ENCODE measurements at regions not wholly inside any gene's neighbourhood (a gene's known extent, or its start where the extent isn't known, plus 50 kb on each side); places are given as distances from the start of the nearest gene placed in this dataset.
"Not testable (repeated sequence)": the region's sequence is repeated elsewhere in the genome, so short reads cannot be mapped to it uniquely, and the experiment has no call there.

- H3K36me3 ChIP-seq (ENCODE audit: control insufficient read depth in 5 of 5, insufficient read depth in 5 of 5, low read length in 5 of 5); H3K9me3 ChIP-seq (ENCODE audit: control insufficient read depth in 5 of 5, low read length in 5 of 5); H3K4me3 ChIP-seq (ENCODE audit: low read depth in 1 of 5, low read length in 5 of 5); H3K27ac ChIP-seq (ENCODE audit: low read depth, low read length); H3K9ac ChIP-seq (ENCODE audit: low read length in 5 of 5); H3K27me3 ChIP-seq (ENCODE audit: control insufficient read depth in 5 of 5, insufficient read depth in 4 of 5, low read length in 5 of 5); H3K4me1 ChIP-seq (ENCODE audit: control insufficient read depth in 5 of 5, insufficient read depth in 5 of 5, low read length in 5 of 5): not testable (repeated sequence)
These were observed 168.7 kb upstream of the SOX14 start for GRCh38 chr3:137595415-137595814.

- Histone ChIP-seq H3K4me3 (ENCODE audit: low read depth in 1 of 5, low read length in 5 of 5) (no peak overlapping the region), H3K9me3 (ENCODE audit: control insufficient read depth in 5 of 5, low read length in 5 of 5) (no peaks in the 10 kb centered on the region), H3K4me1 (ENCODE audit: control insufficient read depth in 5 of 5, insufficient read depth in 5 of 5, low read length in 5 of 5) (no peaks in the 10 kb centered on the region), H3K36me3 (ENCODE audit: control insufficient read depth in 5 of 5, insufficient read depth in 5 of 5, low read length in 5 of 5) (no peaks in the 10 kb centered on the region), H3K27me3 (ENCODE audit: control insufficient read depth in 5 of 5, insufficient read depth in 4 of 5, low read length in 5 of 5) (no peaks in the 10 kb centered on the region), H3K27ac (ENCODE audit: low read depth, low read length) (no peak overlapping the region), H3K9ac (ENCODE audit: low read length in 5 of 5) (no peak overlapping the region)
These were observed 153.4 kb upstream of the SOX14 start for GRCh38 chr3:137610723-137611122.

GRCh38 chr3:137612291-137612690, 151.8 kb upstream of the SOX14 start:
- Histone ChIP-seq H3K27ac (ENCODE audit: low read depth, low read length) (no peak overlapping the region), H3K4me3 (ENCODE audit: low read depth in 1 of 5, low read length in 5 of 5) (no peak overlapping the region), H3K9me3 (ENCODE audit: control insufficient read depth in 5 of 5, low read length in 5 of 5) (no peaks in the 10 kb centered on the region), H3K27me3 (ENCODE audit: control insufficient read depth in 5 of 5, insufficient read depth in 4 of 5, low read length in 5 of 5) (no peaks in the 10 kb centered on the region), H3K9ac (ENCODE audit: low read length in 5 of 5) (no peak overlapping the region), H3K4me1 (ENCODE audit: control insufficient read depth in 5 of 5, insufficient read depth in 5 of 5, low read length in 5 of 5) (no peaks in the 10 kb centered on the region), H3K36me3 (ENCODE audit: control insufficient read depth in 5 of 5, insufficient read depth in 5 of 5, low read length in 5 of 5) (no peaks in the 10 kb centered on the region)

GRCh38 chr3:137615659-137616418, 148.3 kb upstream of the SOX14 start:
- H3K27me3 ChIP-seq (ENCODE audit: control insufficient read depth in 5 of 5, insufficient read depth in 4 of 5, low read length in 5 of 5) = no peaks in the 10 kb centered on the region
- H3K4me1 ChIP-seq (ENCODE audit: control insufficient read depth in 5 of 5, insufficient read depth in 5 of 5, low read length in 5 of 5) = no peaks in the 10 kb centered on the region
- H3K36me3 ChIP-seq (ENCODE audit: control insufficient read depth in 5 of 5, insufficient read depth in 5 of 5, low read length in 5 of 5) = no peaks in the 10 kb centered on the region
- H3K27ac ChIP-seq (ENCODE audit: low read depth, low read length) = no peak overlapping the region
- H3K9me3 ChIP-seq (ENCODE audit: control insufficient read depth in 5 of 5, low read length in 5 of 5) = no peaks in the 10 kb centered on the region
- no peak overlapping the region for H3K4me3 ChIP-seq (ENCODE audit: low read depth in 1 of 5, low read length in 5 of 5)
- no peak overlapping the region for H3K9ac ChIP-seq (ENCODE audit: low read length in 5 of 5)

- H3K4me1 ChIP-seq (ENCODE audit: control insufficient read depth in 5 of 5, insufficient read depth in 5 of 5, low read length in 5 of 5) = no peaks in the 10 kb centered on the region
- no peak overlapping the region for H3K4me3 ChIP-seq (ENCODE audit: low read depth in 1 of 5, low read length in 5 of 5)
- no peaks in the 10 kb centered on the region for H3K36me3 ChIP-seq (ENCODE audit: control insufficient read depth in 5 of 5, insufficient read depth in 5 of 5, low read length in 5 of 5)
- H3K27me3 ChIP-seq (ENCODE audit: control insufficient read depth in 5 of 5, insufficient read depth in 4 of 5, low read length in 5 of 5) = peaks cover 0 to 7% (median 4%) of the 10 kb centered on the region in 5 donors
- no peaks in the 10 kb centered on the region for H3K9me3 ChIP-seq (ENCODE audit: control insufficient read depth in 5 of 5, low read length in 5 of 5)
- no peak overlapping the region for H3K9ac ChIP-seq (ENCODE audit: low read length in 5 of 5)
- H3K27ac ChIP-seq (ENCODE audit: low read depth, low read length) = no peak overlapping the region
These were observed 122.0 kb upstream of the SOX14 start for GRCh38 chr3:137641879-137642704.

GRCh38 chr3:137642831-137643230, 121.3 kb upstream of the SOX14 start:
- Histone ChIP-seq H3K27me3 (ENCODE audit: control insufficient read depth in 5 of 5, insufficient read depth in 4 of 5, low read length in 5 of 5) (peaks cover 0 to 7% (median 4%) of the 10 kb centered on the region in 5 donors), H3K4me1 (ENCODE audit: control insufficient read depth in 5 of 5, insufficient read depth in 5 of 5, low read length in 5 of 5) (no peaks in the 10 kb centered on the region), H3K4me3 (ENCODE audit: low read depth in 1 of 5, low read length in 5 of 5) (no peak overlapping the region), H3K9me3 (ENCODE audit: control insufficient read depth in 5 of 5, low read length in 5 of 5) (no peaks in the 10 kb centered on the region), H3K9ac (ENCODE audit: low read length in 5 of 5) (no peak overlapping the region), H3K27ac (ENCODE audit: low read depth, low read length) (no peak overlapping the region), H3K36me3 (ENCODE audit: control insufficient read depth in 5 of 5, insufficient read depth in 5 of 5, low read length in 5 of 5) (no peaks in the 10 kb centered on the region)

GRCh38 chr3:137647179-137647578, 116.9 kb upstream of the SOX14 start:
- H3K27ac ChIP-seq (ENCODE audit: low read depth, low read length) = no peak overlapping the region
- no peak overlapping the region for H3K4me3 ChIP-seq (ENCODE audit: low read depth in 1 of 5, low read length in 5 of 5)
- H3K36me3 ChIP-seq (ENCODE audit: control insufficient read depth in 5 of 5, insufficient read depth in 5 of 5, low read length in 5 of 5) = no peaks in the 10 kb centered on the region
- no peaks in the 10 kb centered on the region for H3K9me3 ChIP-seq (ENCODE audit: control insufficient read depth in 5 of 5, low read length in 5 of 5)
- no peaks in the 10 kb centered on the region for H3K4me1 ChIP-seq (ENCODE audit: control insufficient read depth in 5 of 5, insufficient read depth in 5 of 5, low read length in 5 of 5)
- H3K9ac ChIP-seq (ENCODE audit: low read length in 5 of 5) = no peak overlapping the region
- H3K27me3 ChIP-seq (ENCODE audit: control insufficient read depth in 5 of 5, insufficient read depth in 4 of 5, low read length in 5 of 5) = peaks cover 0 to 7% (median 2%) of the 10 kb centered on the region in 5 donors

GRCh38 chr3:137669519-137670060, 94.5 kb upstream of the SOX14 start:
- H3K36me3 ChIP-seq (ENCODE audit: control insufficient read depth in 5 of 5, insufficient read depth in 5 of 5, low read length in 5 of 5) = no peaks in the 10 kb centered on the region
- H3K9me3 ChIP-seq (ENCODE audit: control insufficient read depth in 5 of 5, low read length in 5 of 5) = peaks cover 0 to 10% (median 7%) of the 10 kb centered on the region in 5 donors
- no peak overlapping the region for H3K4me3 ChIP-seq (ENCODE audit: low read depth in 1 of 5, low read length in 5 of 5)
- H3K4me1 ChIP-seq (ENCODE audit: control insufficient read depth in 5 of 5, insufficient read depth in 5 of 5, low read length in 5 of 5) = no peaks in the 10 kb centered on the region
- no peak overlapping the region for H3K9ac ChIP-seq (ENCODE audit: low read length in 5 of 5)
- H3K27me3 ChIP-seq (ENCODE audit: control insufficient read depth in 5 of 5, insufficient read depth in 4 of 5, low read length in 5 of 5) = no peaks in the 10 kb centered on the region
- no peak overlapping the region for H3K27ac ChIP-seq (ENCODE audit: low read depth, low read length)

GRCh38 chr3:137687181-137687879, 76.8 kb upstream of the SOX14 start:
- no peaks in the 10 kb centered on the region for H3K9me3 ChIP-seq (ENCODE audit: control insufficient read depth in 5 of 5, low read length in 5 of 5)
- no peak overlapping the region for H3K27ac ChIP-seq (ENCODE audit: low read depth, low read length)
- no peaks in the 10 kb centered on the region for H3K4me1 ChIP-seq (ENCODE audit: control insufficient read depth in 5 of 5, insufficient read depth in 5 of 5, low read length in 5 of 5)
- H3K9ac ChIP-seq (ENCODE audit: low read length in 5 of 5) = no peak overlapping the region
- H3K36me3 ChIP-seq (ENCODE audit: control insufficient read depth in 5 of 5, insufficient read depth in 5 of 5, low read length in 5 of 5) = no peaks in the 10 kb centered on the region
- H3K27me3 ChIP-seq (ENCODE audit: control insufficient read depth in 5 of 5, insufficient read depth in 4 of 5, low read length in 5 of 5) = no peaks in the 10 kb centered on the region
- no peak overlapping the region for H3K4me3 ChIP-seq (ENCODE audit: low read depth in 1 of 5, low read length in 5 of 5)
